ENCODE measurements at regions not wholly inside any gene's neighbourhood (a gene's known extent, or its start where the extent isn't known, plus 50 kb on each side); places are given as distances from the start of the nearest gene placed in this dataset.

DNA sequence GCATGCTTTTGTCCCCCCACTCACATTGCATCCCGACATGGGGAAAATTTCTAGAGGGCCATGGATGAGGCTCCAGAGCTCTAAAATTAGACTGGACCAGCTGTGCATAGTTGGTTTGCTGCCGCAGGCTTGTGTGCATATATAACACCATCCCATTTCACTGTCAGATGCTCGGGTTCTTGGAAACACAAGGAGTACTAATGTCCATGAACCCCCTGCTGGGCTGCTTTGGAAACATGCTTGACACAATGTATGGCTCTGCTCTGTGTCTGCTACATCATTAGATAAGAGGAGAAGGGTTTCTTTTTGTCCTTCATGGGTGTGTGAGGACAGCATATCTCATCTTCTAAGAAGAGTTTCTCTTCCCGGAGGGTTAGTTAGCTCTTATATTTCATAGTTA is 292.1 kb upstream of the RORB start:
- TF ChIP-seq, protein P1, sequence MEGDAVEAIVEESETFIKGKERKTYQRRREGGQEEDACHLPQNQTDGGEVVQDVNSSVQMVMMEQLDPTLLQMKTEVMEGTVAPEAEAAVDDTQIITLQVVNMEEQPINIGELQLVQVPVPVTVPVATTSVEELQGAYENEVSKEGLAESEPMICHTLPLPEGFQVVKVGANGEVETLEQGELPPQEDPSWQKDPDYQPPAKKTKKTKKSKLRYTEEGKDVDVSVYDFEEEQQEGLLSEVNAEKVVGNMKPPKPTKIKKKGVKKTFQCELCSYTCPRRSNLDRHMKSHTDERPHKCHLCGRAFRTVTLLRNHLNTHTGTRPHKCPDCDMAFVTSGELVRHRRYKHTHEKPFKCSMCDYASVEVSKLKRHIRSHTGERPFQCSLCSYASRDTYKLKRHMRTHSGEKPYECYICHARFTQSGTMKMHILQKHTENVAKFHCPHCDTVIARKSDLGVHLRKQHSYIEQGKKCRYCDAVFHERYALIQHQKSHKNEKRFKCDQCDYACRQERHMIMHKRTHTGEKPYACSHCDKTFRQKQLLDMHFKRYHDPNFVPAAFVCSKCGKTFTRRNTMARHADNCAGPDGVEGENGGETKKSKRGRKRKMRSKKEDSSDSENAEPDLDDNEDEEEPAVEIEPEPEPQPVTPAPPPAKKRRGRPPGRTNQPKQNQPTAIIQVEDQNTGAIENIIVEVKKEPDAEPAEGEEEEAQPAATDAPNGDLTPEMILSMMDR (IDR thresholded peaks at IDR 0.05; ENCODE audit: borderline replicate concordance, insufficient read depth, low read depth, low read length): no peak
- H3K4me3 ChIP-seq (ENCODE audit: low read depth, low read length): no peak overlapping the region

DNA sequence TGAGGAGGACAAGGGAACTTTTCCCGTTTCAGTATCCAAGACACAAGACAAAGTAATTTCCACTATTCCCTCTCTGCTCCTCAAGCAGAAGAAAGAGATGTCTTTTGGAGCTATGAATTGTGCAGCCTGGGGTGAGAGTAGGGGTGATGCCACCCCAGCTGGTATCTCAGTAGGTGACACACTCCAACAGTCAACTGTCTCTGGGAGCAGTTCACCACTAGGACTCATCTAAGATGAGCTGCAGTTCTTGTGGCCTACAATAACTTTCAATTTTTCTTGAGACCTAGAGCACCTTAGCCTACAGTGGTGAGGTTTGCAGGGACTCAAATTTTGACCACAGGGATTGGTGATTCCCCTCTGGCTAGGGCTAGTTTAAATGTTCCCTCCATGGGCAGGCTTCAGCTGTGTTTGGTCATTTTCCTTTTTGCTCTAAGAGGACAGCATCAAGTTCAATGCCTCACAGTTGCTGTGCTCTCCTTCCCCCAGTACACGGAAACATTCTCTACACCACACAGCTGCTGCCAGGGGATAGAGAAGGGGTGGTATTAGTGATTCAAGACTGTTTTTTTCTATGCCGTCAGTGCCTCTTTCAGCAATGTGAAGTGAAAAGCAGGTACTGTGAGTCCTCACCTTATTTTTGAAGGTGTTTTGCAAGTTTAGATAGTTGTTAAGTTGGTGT is 278.6 kb upstream of the RORB start:
- no peak overlapping the region for H3K4me3 ChIP-seq (ENCODE audit: low read depth, low read length)
- TF ChIP-seq, protein P1 (IDR thresholded peaks at IDR 0.05; ENCODE audit: borderline replicate concordance, insufficient read depth, low read depth, low read length): no peak

GRCh38 chr9:74220327-74220726 is 276.8 kb upstream of the RORB start:
- H3K4me3 ChIP-seq (ENCODE audit: low read depth, low read length): no peak overlapping the region
- TF ChIP-seq, protein P1 (IDR thresholded peaks at IDR 0.05; ENCODE audit: borderline replicate concordance, insufficient read depth, low read depth, low read length): no peak

DNA sequence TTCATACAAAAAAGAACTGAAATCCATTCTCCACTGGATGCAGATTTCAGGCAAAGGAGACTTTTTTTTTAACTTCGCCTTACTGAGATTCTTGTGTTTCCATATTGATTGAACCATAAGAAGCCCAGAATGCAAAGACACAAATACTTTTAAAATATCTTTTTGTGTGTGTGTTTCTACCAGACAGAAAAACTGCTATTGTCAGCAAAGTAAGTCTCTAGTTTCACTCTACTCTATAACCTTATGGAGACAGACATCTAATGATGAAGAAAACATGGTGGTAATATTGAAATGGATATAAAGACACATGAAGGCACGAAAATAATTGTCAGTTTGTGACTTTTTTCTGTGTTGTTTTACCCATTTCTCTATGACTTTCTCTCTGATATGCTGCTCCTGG is 260.3 kb upstream of the RORB start:
- TF ChIP-seq, protein P1 (IDR thresholded peaks at IDR 0.05; ENCODE audit: borderline replicate concordance, insufficient read depth, low read depth, low read length): no peak
- H3K4me3 ChIP-seq (ENCODE audit: low read depth, low read length): no peak overlapping the region

- TF ChIP-seq, protein P1 (IDR thresholded peaks at IDR 0.05; ENCODE audit: borderline replicate concordance, insufficient read depth, low read depth, low read length): no peak
- no peak overlapping the region for H3K4me3 ChIP-seq (ENCODE audit: low read depth, low read length)
These were observed 251.2 kb upstream of the RORB start for GRCh38 chr9:74245866-74246497.

- no peak overlapping the region for H3K4me3 ChIP-seq (ENCODE audit: low read depth, low read length)
- TF ChIP-seq, protein P1 (IDR thresholded peaks at IDR 0.05; ENCODE audit: borderline replicate concordance, insufficient read depth, low read depth, low read length): no peak
These were observed 241.6 kb upstream of the RORB start for GRCh38 chr9:74255489-74255984.

All from GM12875 (cell line).